ENCODE measurements at regions not wholly inside any gene's neighbourhood (a gene's known extent, or its start where the extent isn't known, plus 50 kb on each side); places are given as distances from the start of the nearest gene placed in this dataset.

GRCh38 chr5:15375559-15375958, 124.4 kb upstream of the FBXL7 start (continued):
- no peak for TF ChIP-seq RNF2 (IDR thresholded peaks at IDR 0.05; ENCODE audit: borderline replicate concordance, low read depth, low read length, missing control alignments, poor library complexity, severe bottlenecking)
- TF ChIP-seq CREB1 (IDR thresholded peaks at IDR 0.05), result no peak
- no peak for TF ChIP-seq CTBP2 (IDR thresholded peaks at IDR 0.05; ENCODE audit: borderline replicate concordance, insufficient read depth, insufficient read length, low read length)
- TF ChIP-seq HDAC6 (IDR thresholded peaks at IDR 0.05; ENCODE audit: low read depth, low read length), result no peak
- TF ChIP-seq TEAD4 (IDR thresholded peaks at IDR 0.05; ENCODE audit: low read depth, low read length), result no peak

All from H1 (cell line).